Dermis microvascular lymphatic vessel endothelial cell (primary cell): ENCODE measurements at regions not wholly inside any gene's neighbourhood (a gene's known extent, or its start where the extent isn't known, plus 50 kb on each side); places are given as distances from the start of the nearest gene placed in this dataset.
A peak's percentile ranks its signal among the peaks of the same experiment; 100 is the strongest.

ENCODE experiments used
- DNase-seq, 2 donors: peaks; one replicate each; pipeline versions ENCODE4 v3.0.0 to v3.0.0-alpha.2; 2010; ENCODE audit warnings: low read depth in 2 of 2

DNA sequence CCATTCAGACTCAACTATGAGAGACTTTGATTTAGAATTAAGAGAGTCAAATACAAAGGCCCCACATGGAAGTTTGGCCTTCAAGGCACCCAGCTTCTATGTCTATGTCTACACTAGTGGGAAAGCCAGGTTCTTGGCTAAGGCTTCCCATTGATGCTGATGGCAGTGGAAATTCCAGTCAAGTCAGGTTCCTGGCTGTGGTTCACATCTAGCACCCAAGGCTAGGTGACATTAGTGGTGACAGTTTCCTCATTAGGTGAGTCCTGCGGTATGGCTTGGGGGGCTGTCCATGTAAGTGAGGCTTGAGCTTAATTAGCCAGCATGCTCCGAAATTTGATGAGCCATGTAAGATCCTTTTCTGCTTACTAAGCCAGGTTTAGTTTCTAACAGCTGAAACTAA, 460.9 kb downstream of the RMST start:
- no peak for DNase-seq

DNA sequence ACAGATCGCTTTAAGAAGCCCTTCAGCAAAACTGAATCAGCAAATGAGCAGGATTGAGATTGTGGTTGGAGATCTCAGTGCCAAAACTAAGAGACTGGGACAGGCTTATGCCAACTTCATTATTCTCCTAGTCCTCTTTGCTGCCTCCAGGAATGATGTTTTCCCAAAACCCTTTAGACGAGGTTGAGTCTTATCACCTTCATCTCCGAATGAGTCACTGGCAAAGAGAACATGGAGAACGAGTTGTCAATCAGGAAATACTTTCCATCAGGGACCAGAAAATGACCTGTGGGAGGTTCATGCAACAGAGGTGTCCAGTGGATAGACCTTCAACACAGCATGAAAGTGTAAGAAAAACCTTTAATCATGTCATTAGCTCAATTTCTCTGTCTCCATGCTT, 461.5 kb downstream of the RMST start:
- no peak for DNase-seq

DNA sequence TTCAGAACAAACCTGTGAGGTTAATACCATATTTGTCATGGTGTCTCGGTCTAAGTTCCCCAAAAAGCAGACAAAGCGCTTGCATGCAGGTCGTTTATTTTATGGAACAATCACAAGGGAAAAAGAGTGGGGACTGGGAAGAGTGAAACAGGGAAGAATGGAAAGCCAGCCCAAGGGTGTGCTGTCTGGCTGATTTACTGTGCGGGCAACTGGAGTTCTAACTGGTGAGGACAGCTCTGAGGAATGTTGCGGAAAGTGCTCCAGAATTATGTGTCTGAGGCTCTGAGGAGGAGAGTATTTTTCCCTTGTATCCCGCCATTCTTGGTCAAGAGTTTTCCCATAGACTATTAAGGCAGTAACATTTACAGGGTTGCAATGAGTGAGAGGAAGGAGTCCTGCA, 465.4 kb downstream of the RMST start:
- DNase-seq: no peak

DNA sequence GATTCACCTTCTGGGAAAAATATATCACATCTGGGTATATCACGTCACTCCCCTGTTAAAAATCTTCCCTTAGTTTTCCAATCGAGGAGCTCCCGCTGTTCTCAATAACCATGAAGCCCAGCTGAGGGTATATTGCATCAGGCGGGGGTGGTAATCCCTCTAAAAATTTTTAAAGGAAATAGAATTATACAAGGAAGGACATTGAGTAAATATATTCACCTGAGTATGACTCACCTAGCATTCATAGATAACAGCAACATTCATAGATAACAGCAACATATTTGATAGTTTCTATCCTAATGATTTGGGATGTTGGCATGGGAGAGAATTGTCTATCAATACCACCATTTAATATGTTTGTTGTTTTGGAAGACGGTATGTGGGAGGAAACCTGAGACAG, 473.6 kb downstream of the RMST start:
- DNase-seq: no peak

DNA sequence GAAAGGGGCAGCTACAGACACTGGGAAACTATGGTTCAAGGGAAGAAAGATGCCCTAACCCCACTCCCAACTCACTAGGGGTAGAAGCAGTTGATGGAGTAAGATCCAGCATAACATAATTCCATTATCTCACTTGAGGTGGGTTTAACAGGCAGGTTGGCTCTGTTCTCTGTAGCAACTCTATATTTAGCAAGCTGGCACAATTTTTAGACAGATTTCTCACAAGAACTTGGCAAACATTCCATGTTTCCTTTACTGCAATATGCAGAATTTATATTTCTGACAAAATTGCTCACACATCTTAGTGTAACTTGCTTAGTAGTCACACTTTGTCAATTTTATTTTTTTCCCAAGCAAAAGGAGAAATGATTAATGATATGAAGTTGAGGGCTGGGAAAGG, 475.4 kb downstream of the RMST start:
- DNase-seq: no peak

DNA sequence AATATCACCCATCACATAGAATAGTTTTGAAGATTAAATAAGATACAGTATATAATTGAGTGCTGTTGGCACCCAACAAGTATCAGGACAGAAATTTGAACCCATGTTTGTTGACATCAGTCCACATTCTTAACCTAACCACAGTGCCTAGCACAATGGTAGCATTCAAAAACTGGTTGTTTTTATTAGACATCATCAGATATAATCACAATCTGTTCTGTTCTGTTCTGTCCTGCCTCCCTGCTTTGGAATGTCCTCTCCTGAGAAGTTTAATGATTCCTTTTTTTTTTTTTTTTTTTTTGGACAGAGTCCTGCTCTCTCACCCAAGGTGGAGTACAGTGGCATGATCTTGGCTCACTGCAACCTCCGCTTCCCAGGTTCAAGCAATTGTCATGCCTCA, 476.6 kb downstream of the RMST start:
- DNase-seq: no peak

DNA sequence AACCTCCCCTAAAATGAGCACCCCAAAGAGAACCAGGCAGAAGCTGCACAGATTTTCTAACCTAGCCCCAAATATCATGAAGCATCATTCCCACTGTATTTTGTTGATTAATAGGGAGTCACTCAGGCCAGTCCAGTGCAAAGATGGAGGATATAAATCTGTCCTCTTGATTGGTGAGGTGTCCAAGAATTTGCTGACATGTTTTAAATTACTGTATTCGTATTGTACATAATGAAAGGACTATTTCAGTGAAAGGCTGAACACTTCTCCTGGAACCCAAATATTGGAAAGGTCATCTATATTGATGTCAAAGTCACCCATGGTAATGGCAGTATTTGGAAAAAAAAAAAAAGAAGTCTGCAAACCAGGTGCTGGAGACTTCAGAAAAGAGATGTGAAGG, 477.5 kb downstream of the RMST start:
- no peak for DNase-seq

DNA sequence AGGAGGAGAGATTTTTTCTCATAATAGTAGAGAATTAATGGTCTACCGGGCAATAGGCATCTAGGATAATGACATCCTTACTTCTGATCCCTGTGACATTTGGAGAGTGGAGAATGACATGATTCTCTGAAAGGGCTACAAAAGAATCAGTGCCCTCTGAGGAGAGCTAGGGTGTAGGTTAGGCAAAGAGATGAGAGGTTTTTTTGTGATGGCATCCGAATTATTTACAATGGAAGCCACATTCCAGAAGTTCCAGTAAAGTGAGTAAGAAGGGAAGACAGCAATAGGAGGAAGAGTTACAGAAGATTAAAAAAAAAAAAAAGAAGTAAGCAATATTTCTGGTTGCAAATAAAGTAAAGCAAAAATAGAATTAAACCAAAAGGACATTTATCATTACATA, 478.0 kb downstream of the RMST start:
- DNase-seq: no peak

DNA sequence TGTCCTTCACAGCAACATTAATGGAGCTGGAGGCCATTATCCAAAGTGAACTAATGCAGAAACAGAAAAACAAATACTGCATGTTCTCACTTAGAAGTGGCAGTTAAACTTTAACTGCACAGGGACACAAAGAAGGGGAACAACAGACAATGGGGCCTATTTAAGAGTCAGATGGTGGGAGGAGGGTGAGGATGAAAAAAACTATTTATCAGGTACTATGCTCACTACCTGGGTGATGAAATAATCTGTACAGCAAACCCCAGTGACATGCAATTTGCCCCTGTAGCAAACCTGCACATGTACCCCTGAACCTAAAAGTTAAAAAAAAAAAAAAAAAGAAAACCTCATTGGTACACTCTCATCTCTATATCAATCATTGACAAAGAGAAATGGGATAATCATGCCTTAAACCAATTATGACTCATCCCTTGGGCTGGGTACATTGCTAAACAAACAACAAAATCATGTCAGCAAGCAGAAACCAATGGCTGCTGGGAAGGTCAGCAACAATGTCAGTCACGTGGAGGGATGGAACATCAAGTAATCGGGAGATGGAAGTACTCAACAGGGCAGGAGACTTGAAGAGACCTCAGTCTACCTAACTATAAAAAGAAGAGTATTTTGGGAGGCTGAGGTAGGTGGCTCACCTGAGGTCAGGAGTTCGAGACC, 479.2 kb downstream of the RMST start:
- no peak for DNase-seq

DNA sequence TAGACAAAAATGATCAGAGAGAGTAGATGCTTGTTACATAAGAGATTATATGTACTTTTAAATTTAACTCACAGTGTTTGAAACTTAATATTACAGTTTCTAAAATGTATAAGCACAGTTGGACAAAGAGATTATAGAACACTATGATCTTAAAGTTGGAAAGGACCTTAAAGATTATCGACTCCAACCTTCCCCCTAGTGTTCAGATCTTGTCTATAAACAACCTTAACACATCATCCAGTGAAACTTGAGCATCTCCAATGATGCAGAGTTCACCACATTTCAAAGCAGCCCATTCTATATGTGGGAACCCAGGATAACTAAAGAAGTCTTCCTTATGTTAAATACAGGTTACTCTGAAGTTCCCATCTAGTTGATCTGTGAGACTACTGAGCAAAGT, 480.8 kb downstream of the RMST start:
- no peak for DNase-seq

DNA sequence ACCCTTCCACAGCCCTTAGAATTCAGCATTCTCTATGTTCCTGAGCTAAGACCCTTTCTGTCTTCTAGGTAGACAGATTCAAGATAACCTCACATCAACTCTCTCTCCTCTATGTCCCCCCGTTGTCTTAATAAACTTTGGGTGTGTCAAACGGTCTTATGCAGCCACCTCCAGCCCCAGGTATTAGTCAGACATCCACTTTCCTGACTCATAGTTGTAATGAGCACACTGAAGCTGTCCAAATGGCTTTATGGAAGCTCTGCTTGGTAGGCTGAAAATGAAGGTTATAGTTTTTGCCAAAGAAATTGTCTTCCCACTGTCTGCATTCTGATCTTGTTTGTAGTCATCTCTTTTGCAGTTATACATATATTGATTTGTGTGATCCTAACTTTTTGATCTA, 482.0 kb downstream of the RMST start:
- no peak for DNase-seq

DNA sequence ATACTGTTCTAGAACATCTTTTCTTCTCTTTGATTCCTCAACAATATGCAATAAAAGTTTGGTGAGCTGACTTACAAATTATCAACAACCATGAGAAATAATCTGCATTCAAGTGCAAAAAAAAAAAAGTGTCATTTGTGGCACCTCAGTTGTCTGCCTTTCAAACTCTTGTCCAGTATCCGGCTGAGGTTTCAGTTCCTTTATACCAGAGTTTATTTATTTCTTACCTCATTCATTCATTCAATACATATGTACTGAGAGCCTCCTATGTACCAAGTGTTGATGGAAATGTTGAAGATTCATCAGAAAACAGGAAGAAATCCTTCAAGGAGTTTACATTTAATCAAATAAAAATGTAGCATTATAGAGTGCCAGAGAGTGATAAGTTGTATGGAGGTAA, 484.1 kb downstream of the RMST start:
- DNase-seq: no peak

DNA sequence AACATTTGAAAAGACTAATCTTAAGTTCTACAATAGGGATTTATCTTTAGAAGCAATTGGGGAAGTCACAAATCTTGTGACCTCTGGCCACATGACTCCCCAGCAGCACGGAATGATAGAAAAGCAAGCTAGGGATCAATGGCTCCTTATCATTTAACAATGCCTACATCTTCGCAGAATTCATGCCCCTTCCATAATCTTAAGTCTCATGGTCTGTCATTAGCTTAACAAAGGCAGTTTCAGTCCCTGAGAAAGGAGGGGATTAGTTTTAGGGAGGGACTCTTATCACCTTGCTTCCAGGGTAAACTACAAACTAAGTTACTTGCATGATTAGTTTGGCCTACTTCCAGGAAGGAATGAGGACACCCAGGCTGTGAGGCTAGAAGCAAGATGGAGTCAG, 486.0 kb downstream of the RMST start:
- DNase-seq: no peak

DNA sequence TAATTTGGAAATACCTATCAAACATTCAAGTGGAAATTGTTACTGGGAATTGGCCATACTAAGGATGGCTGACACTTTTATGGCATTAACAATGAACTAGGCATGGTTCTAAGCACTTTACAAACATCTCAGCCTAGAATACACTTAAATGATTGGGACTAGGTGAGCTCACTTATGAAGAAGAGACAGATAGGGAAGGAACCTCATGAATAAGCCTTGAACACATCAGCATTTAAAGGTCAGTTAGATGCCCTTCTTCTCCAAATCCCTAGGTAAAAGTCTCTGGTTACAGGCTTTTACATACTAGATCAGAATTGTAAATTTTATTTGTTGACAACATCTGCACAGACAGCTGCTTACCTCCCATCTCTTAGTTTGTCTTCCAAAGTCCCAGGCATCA, 488.6 kb downstream of the RMST start:
- DNase-seq: no peak

DNA sequence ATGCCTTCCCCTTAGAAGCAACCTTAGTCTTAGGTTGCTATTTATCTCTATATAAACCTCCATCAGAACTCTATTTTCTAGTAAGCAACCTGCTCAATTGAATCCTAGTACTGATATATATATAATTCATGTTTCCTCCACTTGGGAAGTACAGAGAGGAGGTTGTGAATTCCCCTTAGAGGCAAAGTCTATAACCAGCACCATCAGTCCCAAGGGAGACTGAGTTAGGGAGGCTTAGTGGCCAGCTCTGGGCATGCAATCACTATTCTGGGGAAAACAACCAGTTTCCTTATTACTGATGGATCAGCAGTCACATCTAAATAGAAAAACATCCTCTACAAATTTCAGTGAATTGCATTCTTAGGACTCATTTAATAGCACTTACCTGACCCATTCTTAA, 489.1 kb downstream of the RMST start:
- DNase-seq: no peak

DNA sequence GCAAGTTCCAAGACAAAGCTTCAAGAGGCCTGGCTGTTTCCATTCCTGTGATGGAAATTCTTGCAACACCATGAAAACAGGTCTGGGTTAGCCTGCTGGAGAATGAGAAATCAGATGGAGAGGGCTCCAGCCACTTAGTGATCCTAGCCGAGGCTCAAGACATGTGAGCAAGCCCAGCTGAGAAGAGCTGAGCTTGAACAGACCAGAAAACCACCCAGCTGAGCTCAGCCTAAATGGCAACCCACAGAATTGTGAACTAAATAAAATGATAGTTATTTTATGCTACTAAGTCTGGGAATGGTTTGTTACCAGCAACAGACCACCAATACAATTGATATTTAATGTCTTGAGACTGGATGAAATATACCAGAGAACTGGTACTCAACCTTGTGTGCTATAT, 494.5 kb downstream of the RMST start:
- no peak for DNase-seq

DNA sequence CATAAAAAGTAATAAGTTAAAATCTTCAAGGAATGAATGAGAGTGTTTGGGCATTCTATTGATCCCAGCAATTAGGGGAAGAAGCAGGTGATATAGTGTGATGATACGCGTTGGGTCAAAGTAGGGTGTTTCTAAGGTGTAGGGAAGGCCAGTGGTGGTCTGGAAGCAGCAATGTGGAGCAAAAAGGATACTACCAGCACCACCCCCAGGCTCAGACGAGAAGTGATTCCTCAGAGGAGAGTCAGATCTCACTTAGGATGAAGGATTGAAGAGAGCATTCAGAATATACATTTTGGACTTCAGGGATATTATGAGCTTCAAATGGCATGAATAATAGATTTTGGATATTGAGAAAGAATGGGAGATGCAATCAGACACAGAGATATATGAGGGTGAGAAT, 497.6 kb downstream of the RMST start:
- no peak for DNase-seq

DNA sequence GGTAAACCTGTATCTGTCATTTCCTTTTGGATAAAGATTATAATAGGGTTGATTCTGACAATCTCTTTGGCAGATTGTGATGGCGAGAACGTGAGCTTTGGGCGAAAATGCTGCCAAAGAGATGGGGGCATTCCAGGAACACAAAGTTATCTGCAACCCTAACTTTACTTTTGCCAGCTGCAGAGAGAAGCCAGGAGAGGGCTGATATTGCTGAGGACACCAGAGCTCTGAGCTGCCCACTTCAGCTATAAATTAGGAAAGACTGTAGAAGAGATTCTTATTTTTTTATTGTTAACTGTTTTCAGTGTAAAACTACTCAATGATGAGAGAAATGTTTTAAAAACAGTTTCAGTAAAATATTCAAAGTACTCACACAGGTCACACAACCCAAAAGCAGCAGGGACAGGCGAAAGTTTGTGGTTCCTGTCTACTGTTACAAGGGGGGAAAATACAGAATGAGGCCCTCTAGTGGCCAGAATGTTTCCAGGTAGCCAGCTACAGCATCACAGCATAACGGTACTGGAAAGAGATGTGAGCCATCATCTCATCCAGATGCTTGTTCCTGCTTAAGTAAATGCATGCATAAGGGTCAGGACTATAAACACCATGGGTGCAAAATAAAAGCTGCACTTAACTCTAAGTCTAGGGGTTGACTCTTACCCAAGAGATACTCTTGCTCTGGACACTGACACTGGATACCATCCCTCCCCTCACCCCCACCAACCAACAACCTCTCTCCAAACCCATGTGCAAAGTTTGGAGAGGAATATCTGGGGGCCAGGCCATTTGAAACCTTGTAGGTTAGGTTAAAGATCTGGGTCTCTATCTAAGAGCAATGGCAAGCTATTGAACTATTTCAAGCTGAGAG, 498.4 kb downstream of the RMST start:
- DNase-seq: peak; percentile 13 to 15

DNA sequence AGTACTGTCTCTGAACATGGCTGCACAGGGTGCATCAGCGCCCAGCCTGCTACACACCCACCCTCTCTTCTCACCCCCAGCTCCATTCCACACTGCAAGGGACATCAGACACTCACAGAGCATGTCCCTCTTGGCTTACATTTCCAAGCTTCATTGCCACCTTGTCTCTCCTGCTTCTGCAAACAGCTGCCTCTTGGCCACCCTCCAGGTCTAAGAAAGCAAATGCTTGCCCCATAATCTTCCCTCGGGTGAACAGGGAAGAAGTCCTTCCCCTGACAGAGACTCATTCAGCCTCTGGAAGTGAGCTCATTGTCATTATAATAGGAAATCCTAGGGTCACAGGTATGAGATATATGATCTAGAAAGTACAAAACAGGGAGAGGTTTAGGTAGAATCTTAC, 505.2 kb downstream of the RMST start:
- DNase-seq: no peak

DNA sequence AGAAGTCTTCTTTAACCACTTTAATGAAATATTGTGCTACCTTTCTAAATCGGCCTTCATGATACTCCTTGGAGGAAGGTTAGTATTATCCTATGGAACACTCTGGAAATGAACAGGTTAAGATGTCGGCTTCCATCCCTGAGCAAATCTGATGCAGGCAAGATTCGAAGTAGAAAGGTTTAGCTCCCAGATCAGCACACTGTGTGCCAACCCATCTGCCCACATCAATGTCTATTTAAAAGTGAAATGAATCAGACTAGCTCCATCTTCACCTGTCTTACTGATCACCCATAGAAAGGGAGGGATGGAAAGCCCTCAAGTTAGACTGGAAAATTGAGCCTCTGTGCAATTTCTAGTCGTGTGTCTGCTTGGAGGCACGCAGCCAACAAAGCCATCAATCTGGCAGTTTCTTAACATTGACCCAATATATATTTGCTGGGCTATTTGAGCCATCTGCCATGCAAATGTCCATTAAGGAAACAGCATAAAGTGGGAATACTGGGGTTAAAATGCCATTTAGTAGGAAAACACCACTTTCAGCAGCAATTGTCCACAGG, 506.1 kb downstream of the RMST start:
- no peak for DNase-seq

DNA sequence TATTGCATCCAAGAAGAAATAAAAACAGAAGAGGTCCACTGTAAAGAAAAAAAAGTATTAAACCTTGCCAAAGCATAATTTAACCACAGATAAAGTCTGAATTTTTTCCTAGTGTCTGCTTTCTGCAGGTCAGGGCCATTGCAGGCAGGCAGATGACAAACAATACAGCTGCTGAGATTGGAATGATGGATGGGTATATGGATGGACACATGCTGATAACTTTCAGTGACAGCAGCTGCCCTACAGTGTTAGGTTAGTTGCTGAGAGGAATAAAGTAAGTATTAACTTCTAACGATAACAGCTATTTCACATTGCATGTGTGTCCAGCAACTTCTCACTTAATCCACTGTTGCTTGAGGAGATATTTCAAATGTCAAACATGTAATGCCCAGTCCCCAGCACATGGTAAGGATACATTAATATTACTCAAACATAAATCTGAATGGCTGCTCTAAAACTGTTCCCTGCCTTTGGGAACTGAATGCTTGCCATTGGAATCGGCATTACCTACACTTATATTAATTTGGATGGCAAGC, 515.3 kb downstream of the RMST start:
- no peak for DNase-seq

DNA sequence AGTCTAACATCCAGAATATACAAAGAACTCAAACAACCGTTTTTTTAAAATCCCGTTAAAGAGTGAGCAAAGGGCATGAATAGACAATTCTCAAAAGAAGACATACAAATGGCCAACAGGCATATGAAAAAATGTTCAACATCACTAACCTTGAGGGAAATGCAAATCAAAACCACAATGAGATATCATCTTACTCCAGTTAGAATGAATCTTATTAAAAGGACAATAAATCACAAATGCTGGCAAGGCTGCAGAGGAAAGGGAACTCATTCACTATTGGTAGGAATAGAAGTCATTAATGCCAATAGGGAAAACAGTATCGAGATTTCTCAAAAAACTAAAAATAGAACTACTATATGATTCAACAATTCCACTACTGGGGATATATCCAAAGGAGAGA, 520.1 kb downstream of the RMST start:
- no peak for DNase-seq

DNA sequence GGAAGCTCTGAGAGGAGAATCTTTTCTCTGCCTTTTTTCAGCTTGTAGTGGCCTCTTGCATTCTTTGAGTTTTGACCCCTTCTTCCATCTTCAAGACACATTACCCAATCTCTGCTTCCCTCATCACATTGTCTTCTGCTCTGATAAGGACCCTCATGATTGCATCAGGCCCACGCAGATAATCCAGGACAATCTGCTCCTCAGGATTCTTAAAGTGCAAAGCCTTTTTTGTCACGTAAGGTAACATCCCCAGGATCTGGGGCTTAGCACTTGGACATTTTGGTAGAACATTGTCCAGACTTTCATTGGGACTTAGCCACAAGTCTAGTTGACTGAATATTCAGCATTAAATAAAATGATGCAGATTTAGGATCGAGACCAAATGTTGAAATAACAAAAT, 521.2 kb downstream of the RMST start:
- DNase-seq: no peak
